ENCODE measurements at regions not wholly inside any gene's neighbourhood (a gene's known extent, or its start where the extent isn't known, plus 50 kb on each side); places are given as distances from the start of the nearest gene placed in this dataset.

- TF ChIP-seq CTCF (IDR thresholded peaks at IDR 0.05) = no peak
- DNase-seq (ENCODE audit: low spot score) (no peak), ATAC-seq (ENCODE audit: insufficient number of reproducible peaks, low FRiP score, low read depth) (no peak)
- no peak overlapping the region for H3K27ac ChIP-seq
- H3K9me3 ChIP-seq = no peaks in the 10 kb centered on the region
- no peaks in the 10 kb centered on the region for H3K4me1 ChIP-seq (ENCODE audit: control insufficient read depth in 1 of 2, low read depth in 2 of 2)
- no peaks in the 10 kb centered on the region for H3K27me3 ChIP-seq (replicated peaks; ENCODE audit: insufficient read depth)
- no peak overlapping the region for H3K4me3 ChIP-seq
- H3K36me3 ChIP-seq = no peaks in the 10 kb centered on the region
Observed at GRCh38 chr14:26849514-26849913, 251.7 kb upstream of the NOVA1 start.

GRCh38 chr14:26851793-26852192 lies 254.0 kb upstream of the NOVA1 start:
- no peak for TF ChIP-seq CTCF (IDR thresholded peaks at IDR 0.05)
- H3K27ac ChIP-seq = no peak overlapping the region
- DNase-seq (ENCODE audit: low spot score) = no peak
- no peaks in the 10 kb centered on the region for H3K27me3 ChIP-seq (replicated peaks; ENCODE audit: insufficient read depth)
- no peaks in the 10 kb centered on the region for H3K9me3 ChIP-seq
- no peak for ATAC-seq (ENCODE audit: insufficient number of reproducible peaks, low FRiP score, low read depth)
- no peaks in the 10 kb centered on the region for H3K36me3 ChIP-seq
- H3K4me1 ChIP-seq (ENCODE audit: control insufficient read depth in 1 of 2, low read depth in 2 of 2) = no peaks in the 10 kb centered on the region
- no peak overlapping the region for H3K4me3 ChIP-seq

- DNase-seq (ENCODE audit: low spot score) (no peak), ATAC-seq (ENCODE audit: insufficient number of reproducible peaks, low FRiP score, low read depth) (no peak)
- Histone ChIP-seq H3K4me3 (no peak overlapping the region), H3K27ac (no peak overlapping the region), H3K9me3 (no peaks in the 10 kb centered on the region), H3K27me3 (replicated peaks; ENCODE audit: insufficient read depth) (no peaks in the 10 kb centered on the region), H3K36me3 (no peaks in the 10 kb centered on the region), H3K4me1 (ENCODE audit: control insufficient read depth in 1 of 2, low read depth in 2 of 2) (no peaks in the 10 kb centered on the region)
- no peak for TF ChIP-seq CTCF (IDR thresholded peaks at IDR 0.05)
Observed at GRCh38 chr14:26855077-26855753, 257.4 kb upstream of the NOVA1 start.

GRCh38 chr14:26856876-26857518 lies 259.2 kb upstream of the NOVA1 start:
- Histone ChIP-seq H3K27me3 (replicated peaks; ENCODE audit: insufficient read depth) (no peaks in the 10 kb centered on the region), H3K27ac (no peak overlapping the region), H3K9me3 (no peaks in the 10 kb centered on the region), H3K4me3 (no peak overlapping the region), H3K36me3 (no peaks in the 10 kb centered on the region), H3K4me1 (ENCODE audit: control insufficient read depth in 1 of 2, low read depth in 2 of 2) (no peaks in the 10 kb centered on the region)
- TF ChIP-seq CTCF (IDR thresholded peaks at IDR 0.05) = no peak
- ATAC-seq (ENCODE audit: insufficient number of reproducible peaks, low FRiP score, low read depth) = no peak
- DNase-seq (ENCODE audit: low spot score) = no peak

GRCh38 chr14:26859483-26859882 lies 261.6 kb upstream of the NOVA1 start:
- Histone ChIP-seq H3K27ac (no peak overlapping the region), H3K4me1 (ENCODE audit: control insufficient read depth in 1 of 2, low read depth in 2 of 2) (no peaks in the 10 kb centered on the region), H3K4me3 (no peak overlapping the region), H3K27me3 (replicated peaks; ENCODE audit: insufficient read depth) (no peaks in the 10 kb centered on the region), H3K9me3 (no peaks in the 10 kb centered on the region), H3K36me3 (no peaks in the 10 kb centered on the region)
- DNase-seq (ENCODE audit: low spot score) (no peak), ATAC-seq (ENCODE audit: insufficient number of reproducible peaks, low FRiP score, low read depth) (no peak)
- TF ChIP-seq CTCF (IDR thresholded peaks at IDR 0.05) = no peak
